GM21723 (cell line): ENCODE measurements at regions not wholly inside any gene's neighbourhood (a gene's known extent, or its start where the extent isn't known, plus 50 kb on each side); places are given as distances from the start of the nearest gene placed in this dataset.

Source experiments
- ATAC-seq: cut with Tn5 transposase; IDR thresholded peaks from one replicate; pipeline ENCODE4 v1.9.1; 2021; ENCODE audit warnings: mild to moderate bottlenecking, moderate library complexity; ENCODE audit not compliant: unreplicated experiment

DNA sequence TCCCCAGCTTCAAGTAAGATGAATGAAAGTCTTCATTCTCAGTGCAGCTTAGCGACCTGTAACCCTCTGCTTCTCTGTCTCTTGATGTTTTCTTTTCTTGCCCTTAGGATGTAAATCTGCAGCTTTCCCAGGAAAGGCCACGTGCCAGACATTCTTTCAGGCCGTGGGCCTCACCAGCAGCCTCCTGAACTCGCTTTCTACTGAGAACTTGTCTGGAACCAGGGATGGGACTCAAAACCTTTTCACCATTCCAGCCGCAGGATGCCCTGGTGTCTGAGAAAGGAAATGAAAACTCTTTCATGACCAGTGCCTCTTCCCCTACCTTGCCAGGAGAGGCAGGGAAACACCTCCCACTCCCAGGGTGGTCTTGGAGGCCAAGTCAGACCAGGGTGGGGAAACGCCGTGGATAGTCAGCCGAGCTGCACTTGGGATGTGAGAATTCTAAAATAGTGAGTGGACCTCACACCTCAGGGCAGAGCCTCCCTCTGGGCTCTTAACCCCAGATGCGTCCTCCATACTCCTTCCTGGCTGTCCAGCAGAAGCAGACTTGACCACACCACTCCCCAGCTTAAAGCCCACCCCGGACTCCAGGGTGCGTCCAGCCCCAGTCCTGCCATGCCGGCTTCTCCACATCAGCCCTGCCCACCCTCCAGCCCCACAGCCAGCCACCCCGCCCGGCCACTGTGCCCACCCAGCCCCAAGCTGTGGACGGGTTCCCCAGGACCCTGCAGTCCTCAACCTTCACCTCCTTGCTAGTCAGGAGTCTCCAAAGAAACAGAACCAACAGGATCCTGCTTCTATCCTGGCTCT is 115.5 kb downstream of the TWIST2 start:
- ATAC-seq: no peak

- ATAC-seq: no peak
These were observed 116.1 kb downstream of the TWIST2 start for GRCh38 chr2:238963971-238964328.

GRCh38 chr2:238964544-238965067 is 116.7 kb downstream of the TWIST2 start:
- no peak for ATAC-seq

DNA sequence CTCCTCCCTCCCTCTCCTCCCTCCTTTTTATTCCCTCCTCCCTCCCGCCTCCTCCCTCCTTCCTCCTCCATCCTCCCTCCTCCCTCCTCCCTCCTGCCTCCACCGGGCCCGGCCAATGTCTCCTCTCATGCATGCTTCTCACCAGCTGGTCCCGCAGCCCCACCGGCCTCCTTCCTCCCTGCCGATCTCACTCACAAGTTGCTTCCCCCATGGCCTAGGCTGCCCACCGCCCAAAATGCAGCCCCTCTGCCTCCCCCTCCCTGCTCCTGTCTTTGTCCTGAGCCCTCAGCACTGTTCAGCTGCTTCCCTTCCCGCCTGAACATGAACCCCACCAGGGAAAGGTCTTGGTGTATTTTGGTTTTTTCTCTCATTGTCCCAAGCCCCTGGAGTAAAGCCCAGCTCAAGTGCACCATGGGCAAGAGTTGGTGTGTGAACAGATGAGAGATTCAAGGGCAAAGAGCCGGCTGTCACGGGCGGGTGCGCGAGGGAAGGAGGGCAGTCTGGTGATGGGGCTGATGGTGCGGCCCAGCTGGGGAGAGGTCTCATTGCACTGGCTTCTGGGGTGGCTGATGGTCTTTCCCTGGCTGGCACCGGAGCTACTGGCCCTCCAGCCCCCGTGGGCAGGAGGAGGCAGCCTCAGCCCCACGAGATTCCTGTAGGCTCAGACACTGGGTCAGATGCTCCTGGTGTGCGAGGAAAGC is 117.6 kb downstream of the TWIST2 start:
- ATAC-seq: no peak

DNA sequence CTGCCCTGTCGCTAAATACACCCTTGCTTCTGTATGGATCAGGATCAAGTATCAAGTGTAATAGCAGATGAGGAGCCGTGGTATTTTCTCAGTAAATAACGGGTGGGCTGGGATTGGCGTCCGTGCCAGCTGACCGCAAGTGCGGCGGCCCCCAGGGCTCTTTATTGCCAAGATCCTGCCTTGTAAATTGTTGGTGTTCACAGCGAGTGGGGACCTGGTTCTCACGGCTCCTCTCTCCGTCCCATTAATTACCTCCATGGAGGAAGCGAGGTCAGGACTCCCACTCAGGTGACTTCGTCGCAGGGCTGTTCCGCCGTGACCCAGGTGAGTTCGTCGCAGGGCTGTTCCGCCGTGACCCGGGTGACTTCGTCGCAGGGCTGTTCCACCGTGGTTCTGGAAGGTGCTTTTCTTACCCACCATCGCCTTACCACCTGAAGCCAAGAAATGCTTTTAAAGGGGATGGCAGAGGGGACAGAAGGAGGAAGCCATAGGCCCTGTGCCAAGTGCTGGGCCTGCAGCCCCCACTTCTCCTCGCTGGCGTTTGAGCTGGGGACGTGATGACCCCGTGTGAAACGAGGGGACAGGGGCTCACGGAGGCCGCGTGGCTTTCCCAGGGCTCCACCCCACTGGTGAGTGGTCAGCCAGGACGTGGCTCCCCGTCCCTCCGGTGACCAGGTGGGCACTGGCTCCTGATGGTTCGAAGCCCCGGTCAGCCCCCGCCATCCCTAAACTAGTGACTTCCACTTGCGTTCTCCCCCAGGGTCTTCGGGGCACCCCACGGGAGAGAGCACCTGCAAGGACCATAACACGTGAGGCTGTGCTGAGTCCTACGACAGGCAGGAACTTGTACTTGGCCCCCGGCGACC is 118.4 kb downstream of the TWIST2 start:
- ATAC-seq: no peak

GRCh38 chr2:238967031-238967977 is 119.4 kb downstream of the TWIST2 start:
- ATAC-seq: no peak

GRCh38 chr2:238967978-238968360 is 120.1 kb downstream of the TWIST2 start:
- no peak for ATAC-seq

DNA sequence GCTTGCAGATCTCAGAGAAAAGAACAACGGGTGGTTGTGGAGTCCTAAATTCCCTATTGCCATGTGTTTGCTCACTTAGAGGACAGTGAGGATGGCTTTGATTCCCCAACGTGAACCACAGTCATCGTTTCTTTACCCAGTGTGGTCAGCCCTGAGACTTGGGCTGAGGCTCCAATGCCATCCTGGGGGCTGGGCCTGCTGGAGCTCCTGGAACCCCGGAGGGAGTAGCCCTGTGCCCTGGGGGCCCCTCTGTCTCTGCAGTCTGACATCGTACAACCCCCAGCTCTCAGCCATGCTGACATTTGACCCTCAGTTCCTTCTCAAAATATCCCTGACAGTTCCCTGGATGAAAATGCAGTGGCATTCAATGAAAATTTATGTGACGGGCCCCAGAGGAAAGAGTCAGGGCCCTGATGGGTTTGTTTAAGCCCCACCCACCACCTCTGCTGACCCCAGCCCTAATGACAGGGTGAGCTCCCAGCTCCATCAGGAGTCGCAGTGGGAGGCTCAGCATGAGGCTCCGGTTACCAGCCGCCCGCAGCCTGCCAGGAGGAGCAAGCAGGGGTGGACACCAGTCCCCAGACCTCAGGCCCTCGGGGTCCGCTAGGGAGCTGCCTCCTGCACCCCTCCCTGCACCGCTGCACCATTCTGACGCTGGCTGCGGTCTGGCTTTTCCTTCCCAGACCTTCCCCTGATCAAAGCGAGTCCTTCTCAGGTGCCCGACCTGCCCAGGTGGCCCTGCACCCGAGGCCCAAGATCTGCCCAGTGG is 120.9 kb downstream of the TWIST2 start:
- ATAC-seq: no peak

GRCh38 chr2:238969857-238970256 is 122.0 kb downstream of the TWIST2 start:
- no peak for ATAC-seq

GRCh38 chr2:238970553-238971081 is 122.7 kb downstream of the TWIST2 start:
- peak; percentile 73 for ATAC-seq

- ATAC-seq: no peak
These were observed 123.6 kb downstream of the TWIST2 start for GRCh38 chr2:238971318-238972145.

- no peak for ATAC-seq
These were observed 124.2 kb downstream of the TWIST2 start for GRCh38 chr2:238972146-238972445.

GRCh38 chr2:238973038-238973739 is 125.3 kb downstream of the TWIST2 start:
- ATAC-seq: no peak

GRCh38 chr2:238974081-238974480 is 126.2 kb downstream of the TWIST2 start:
- ATAC-seq: no peak

- no peak for ATAC-seq
These were observed 126.7 kb downstream of the TWIST2 start for GRCh38 chr2:238974501-238975166.

DNA sequence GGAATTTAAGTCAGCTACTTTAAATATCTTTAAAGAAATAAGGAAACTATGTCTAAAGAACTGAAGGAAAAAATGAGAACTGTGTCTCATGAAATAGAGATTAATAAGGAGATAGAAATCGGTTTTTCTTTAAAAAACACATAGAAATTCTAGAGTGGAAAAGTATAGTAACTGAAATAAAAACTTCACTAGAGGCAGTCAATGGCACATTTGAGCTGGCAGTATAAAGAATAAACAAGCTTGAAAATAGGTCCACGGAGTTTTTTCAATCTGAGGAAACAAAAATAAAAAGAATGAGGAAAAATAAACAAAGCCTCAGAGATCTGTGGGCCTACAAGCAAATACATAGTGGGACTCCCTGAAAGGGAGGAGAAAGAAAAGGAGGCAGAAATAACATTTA is 127.5 kb downstream of the TWIST2 start:
- no peak for ATAC-seq

- ATAC-seq: no peak
These were observed 130.6 kb downstream of the TWIST2 start for GRCh38 chr2:238978497-238978896.
